K562 (cell line): ENCODE measurements at regions not wholly inside any gene's neighbourhood (a gene's known extent, or its start where the extent isn't known, plus 50 kb on each side); places are given as distances from the start of the nearest gene placed in this dataset.

Source experiments
- ATAC-seq: fragments of 200-7000 bp; cut with Tn5 transposase; 3 replicates; pipeline ENCODE4 v1.9.1; 2020; ENCODE audit warnings: moderate library complexity
- BruUV-seq: library from RNA; stranded (reverse); fragments of 400-500 nt; replicated peaks from 2 replicates; lab custom pipeline; 2021; lab: Mats Ljungman, UMichigan
- CTCF ChIA-PET: fragments of 300-600 bp; formaldehyde crosslinking; extraction: SDS; loops from one replicate; lab custom pipeline; 2021; ENCODE audit warnings: low intra/inter-chr PET ratio; lab: Yijun Ruan, JAX
- POLR2A ChIA-PET: fragments of 300-600, 350-650 bp; sonication (Branson Sonifier 250); formaldehyde crosslinking; extraction: SDS; loops from one replicate; lab custom pipeline; 2021; ENCODE audit warnings: antibody characterized with exemption, inconsistent platforms; lab: Yijun Ruan, JAX
- DNase-seq, 4 experiments: peaks; one replicate each; pipeline versions ENCODE4 v3.0.0 to v3.0.0-alpha.2; 2011 to 2018; ENCODE audit warnings: low spot score in 3 of 4, mixed read lengths in 3 of 4; ENCODE audit errors: extremely low read depth in 1 of 4
- FAIRE-seq: peaks from 2 replicates; lab custom pipeline; 2011; peaks lifted over from hg19 to GRCh38; lab: Jason Lieb, UNC
- H2AFZ ChIP-seq: 2 replicates; pipeline ENCODE4 v1.6.0; 2011; ENCODE audit warnings: low read depth, low read length, control low read depth, inconsistent platforms
- H3K27ac ChIP-seq: fragments of 200-600 bp; 3 replicates; pipeline ENCODE4 v1.8.0; 2011; ENCODE audit warnings: low read depth, mild to moderate bottlenecking, control low read depth, inconsistent platforms, low read length, moderate library complexity, mixed read lengths; ENCODE audit errors: extremely low read depth
- H3K27me3 ChIP-seq, 2 experiments: fragments of 300-600 bp in 1 of 2; 2 replicates in 1 of 2; 3 replicates in 1 of 2; pipeline versions ENCODE4 v1.6.0 to v1.8.0; 2011; ENCODE audit warnings: inconsistent platforms in 2 of 2, low read length in 2 of 2, mild to moderate bottlenecking in 1 of 2, mixed read lengths in 1 of 2, moderate library complexity in 1 of 2; ENCODE audit not compliant: control insufficient read depth in 2 of 2, insufficient read depth in 2 of 2
- H3K36me3 ChIP-seq: fragments of 300-600 bp; 3 replicates; pipeline ENCODE4 v1.8.0; 2011; ENCODE audit warnings: mild to moderate bottlenecking, low read length, inconsistent platforms; ENCODE audit not compliant: control insufficient read depth, insufficient read depth
- H3K4me1 ChIP-seq, 2 experiments: fragments of 200-600 bp in 1 of 2; replicated peaks in 1 of 2; 2 replicates in 1 of 2; 3 replicates in 1 of 2; pipeline versions ENCODE4 v1.5.1 to v1.8.0; 2011; ENCODE audit warnings: inconsistent platforms in 2 of 2, low read length in 2 of 2, mild to moderate bottlenecking in 1 of 2, mixed read lengths in 1 of 2, moderate library complexity in 1 of 2; ENCODE audit not compliant: control insufficient read depth in 2 of 2, insufficient read depth in 2 of 2
- H3K4me2 ChIP-seq: 2 replicates; pipeline ENCODE4 v1.6.1; 2011; ENCODE audit warnings: low read length, control low read depth, inconsistent platforms, mixed read lengths; ENCODE audit not compliant: insufficient read depth
- H3K4me3 ChIP-seq: fragments of 200-600 bp; sonication (generic), shearing (Covaris generic); 2 replicates; pipeline ENCODE4 v1.5.1; 2016; ENCODE audit warnings: control low read depth, inconsistent platforms
- H3K79me2 ChIP-seq: fragments of 200-600 bp; 3 replicates; pipeline ENCODE4 v1.8.0; 2011; ENCODE audit warnings: low read length, inconsistent platforms; ENCODE audit not compliant: control insufficient read depth, insufficient read depth
- H3K9ac ChIP-seq, 2 experiments: 2 replicates each; pipeline versions ENCODE4 v1.6.0 to v1.6.1; 2011; ENCODE audit warnings: low read depth in 2 of 2, low read length in 2 of 2, control low read depth in 1 of 2, inconsistent platforms in 1 of 2, mild to moderate bottlenecking in 1 of 2, mixed read lengths in 1 of 2; ENCODE audit not compliant: insufficient read depth in 1 of 2
- H3K9me1 ChIP-seq: one replicate; pipeline ENCODE4 v1.6.0; 2011; ENCODE audit warnings: inconsistent platforms, mild to moderate bottlenecking, low read length, moderate library complexity; ENCODE audit not compliant: control insufficient read depth, insufficient read depth
- H3K9me3 ChIP-seq: replicated peaks from 2 replicates; pipeline ENCODE4 v1.5.1; 2011; ENCODE audit warnings: low read depth, low read length, inconsistent platforms; ENCODE audit not compliant: control insufficient read depth, insufficient read depth
- H4K20me1 ChIP-seq: replicated peaks from 2 replicates; pipeline ENCODE4 v1.6.1; 2011; ENCODE audit warnings: low read length, inconsistent platforms, mixed read lengths; ENCODE audit not compliant: control insufficient read depth, insufficient read depth
- FOXK1 ChIP-seq: sonication (generic); formaldehyde crosslinking; IDR thresholded peaks from 2 replicates; pipeline ENCODE4 v1.8.0; 2022; ENCODE audit warnings: missing genetic modification reagents, mild to moderate bottlenecking, borderline replicate concordance
- HMG20B ChIP-seq: fragments of 250-450 bp; sonication (Bioruptor Pico); IDR thresholded peaks from 2 replicates; pipeline ENCODE4 v1.5.0; 2021; ENCODE audit warnings: mild to moderate bottlenecking
- IFI16 ChIP-seq: fragments of 250-450 bp; sonication (Bioruptor Pico); IDR thresholded peaks from 2 replicates; pipeline ENCODE4 v2.1.2; 2022; ENCODE audit warnings: mild to moderate bottlenecking, inconsistent platforms
- RAD21 ChIP-seq, 2 experiments: fragments of 250-450 bp in 1 of 2; fragments of 450-650 bp in 1 of 2; sonication (Bioruptor Pico) in 1 of 2; formaldehyde crosslinking in 1 of 2; IDR thresholded peaks in 1 of 2; conservative IDR thresholded peaks in 1 of 2; 2 replicates each; pipeline versions ENCODE4 v1.4.0 to v1.8.0; 2020 to 2022; ENCODE audit warnings: mild to moderate bottlenecking in 2 of 2, moderate library complexity in 1 of 2
- STAT5A ChIP-seq: IDR thresholded peaks from 2 replicates; pipeline ENCODE4 v1.6.1; 2012; ENCODE audit warnings: low read length, inconsistent platforms, borderline replicate concordance
- TCF7 ChIP-seq: sonication (generic); IDR thresholded peaks from 2 replicates; pipeline ENCODE4 v1.6.1; 2016; ENCODE audit warnings: antibody characterized with exemption, borderline replicate concordance
- ZNF175 ChIP-seq: fragments of 200-800 bp; sonication (Bioruptor generic); IDR thresholded peaks from 2 replicates; pipeline ENCODE4 v1.6.1; 2016; ENCODE audit warnings: low read depth, mild to moderate bottlenecking, missing genetic modification characterization, missing compliant biosample characterization
- WGBS: fragments of 100-300 bp; shearing (Covaris generic); methylation state at CpG from one replicate; pipeline ENCODE4 v1.1.6; 2016; ENCODE audit warnings: low coverage, mixed read lengths; ENCODE audit not compliant: insufficient coverage; ENCODE audit errors: missing lambda C conversion rate; 5-methylcytosine and 5-hydroxymethylcytosine counted together
- in situ Hi-C: fragments of 300-500 bp; cut with MboI; formaldehyde crosslinking; loops from 4 replicates; pipeline ENCODE4 v1.15.0; 2018; ENCODE audit warnings: inconsistent platforms, mixed read lengths
- intact Hi-C: fragments of 100-400 bp; cut with micrococcal nuclease; formaldehyde crosslinking; loops from 2 replicates; pipeline ENCODE4 v1.14.2; 2022
- TF ChIP-seq, protein P1 (sequence below): sonication (generic); IDR thresholded peaks from 2 replicates; pipeline ENCODE4 v1.6.1; 2016
- TF ChIP-seq, protein P2 (sequence below), 3 experiments: IDR thresholded peaks in 2 of 3; conservative IDR thresholded peaks in 1 of 3; 2 replicates each; pipeline ENCODE4 v1.5.1; 2011 to 2012; ENCODE audit warnings: low read length in 3 of 3, mild to moderate bottlenecking in 3 of 3, control low read depth in 2 of 3, improper control_type of control experiment in 1 of 3, inconsistent platforms in 1 of 3, low read depth in 1 of 3, mixed read lengths in 1 of 3, moderate library complexity in 1 of 3; ENCODE audit not compliant: insufficient read depth in 2 of 3
- TF ChIP-seq, protein P3 (sequence below): sonication (generic); formaldehyde crosslinking; IDR thresholded peaks from 2 replicates; pipeline ENCODE4 v1.8.0; 2023; ENCODE audit warnings: mild to moderate bottlenecking, missing genetic modification reagents
- TF ChIP-seq, protein P4 (sequence below): fragments of 250-450 bp; sonication (Bioruptor Pico); IDR thresholded peaks from 2 replicates; pipeline ENCODE4 v1.5.0; 2021

DNA sequence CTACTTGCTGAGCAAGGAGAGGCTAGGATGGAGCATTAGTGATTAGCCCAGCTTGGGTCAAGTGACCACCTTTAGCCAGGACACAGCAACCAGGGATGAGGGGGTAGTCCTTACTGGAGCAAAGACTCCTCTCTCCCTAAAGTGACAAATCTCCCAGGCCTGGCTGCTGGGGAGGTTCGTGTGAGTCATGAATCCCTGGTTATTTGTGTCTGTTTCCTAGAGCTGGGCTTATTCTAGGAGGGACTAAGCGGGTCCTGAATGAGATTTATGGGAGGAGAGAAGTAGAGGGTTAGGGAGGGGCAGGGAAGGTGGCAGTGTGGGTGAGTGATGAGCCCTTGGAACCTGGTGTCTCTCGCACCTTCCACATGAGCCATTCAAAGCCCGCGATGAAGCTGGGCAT lies 487.3 kb downstream of the TSHZ3 start:
- Histone ChIP-seq H3K4me3 (no peak overlapping the region), H3K4me2 (no peak overlapping the region), H2AFZ (no peak overlapping the region), H4K20me1 (no peaks in the 10 kb centered on the region)
- TF ChIP-seq RAD21 (CRISPR knock-in tag; conservative IDR thresholded peaks at IDR 0.05 in 1 of 2, IDR thresholded peaks at IDR 0.05 in 1 of 2), result no peak
- TF ChIP-seq, all 486 proteins: peak for 0
- ATAC-seq, result no peak
- Histone ChIP-seq H3K27ac (no peak overlapping the region), H3K4me1 (no peaks in the 10 kb centered on the region), H3K79me2 (no peaks in the 10 kb centered on the region), H3K27me3 (peaks cover 5 to 17% of the 10 kb centered on the region in 2 experiments; a peak in 2 of 5 replicates), H3K9me3 (no peaks in the 10 kb centered on the region), H3K36me3 (no peaks in the 10 kb centered on the region), H3K9me1 (no peaks in the 10 kb centered on the region), H3K9ac (no peak overlapping the region)
- ChIA-PET CTCF (no interaction called here), POLR2A (no interaction called here)
- no peak for DNase-seq
- in situ Hi-C loops (no loop called here), intact Hi-C loops (no loop called here)
- no TSS peak for BruUV-seq
- no peak for FAIRE-seq
- WGBS, result 0% methylated on average over 5 of the region's 5 CpGs

DNA sequence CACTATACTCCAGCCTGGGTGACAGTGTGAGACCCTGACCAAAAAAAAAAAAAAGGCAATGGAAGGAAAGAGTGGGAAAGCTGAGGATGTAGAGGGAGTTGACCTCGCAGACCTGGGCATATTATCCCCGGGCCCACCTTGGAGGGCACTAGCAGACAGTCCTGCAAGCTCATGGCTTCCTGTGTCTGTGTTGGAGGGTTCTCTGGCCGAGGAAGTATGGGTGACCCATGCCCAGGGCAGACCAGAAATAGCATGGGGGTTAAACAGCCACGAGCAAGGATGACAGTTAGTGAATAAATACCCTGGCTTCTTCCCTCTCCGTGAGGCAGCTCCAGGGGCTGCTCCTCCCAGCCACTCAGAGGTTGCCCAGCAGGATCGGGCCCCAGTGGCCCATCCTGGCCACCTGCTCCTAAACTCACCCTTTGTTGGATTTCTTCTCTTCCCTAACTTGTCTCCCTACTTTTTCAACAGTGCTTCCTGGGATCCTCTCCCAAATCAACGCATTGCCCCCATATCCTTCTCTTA lies 485.8 kb downstream of the ZNF536 start:
- DNase-seq (no peak), FAIRE-seq (no peak), ATAC-seq (no peak)
- ChIA-PET CTCF (no interaction called here), POLR2A (no interaction called here)
- Histone ChIP-seq H3K27me3 (peaks cover 3 to 16% of the 10 kb centered on the region in 2 experiments; a peak in 2 of 5 replicates), H4K20me1 (no peaks in the 10 kb centered on the region), H3K4me1 (no peaks in the 10 kb centered on the region), H3K4me3 (no peak overlapping the region), H3K36me3 (no peaks in the 10 kb centered on the region), H3K9me3 (no peaks in the 10 kb centered on the region), H3K9me1 (no peaks in the 10 kb centered on the region), H3K9ac (no peak overlapping the region), H3K27ac (no peak overlapping the region), H3K4me2 (no peak overlapping the region), H3K79me2 (no peaks in the 10 kb centered on the region), H2AFZ (no peak overlapping the region)
- WGBS, result 1% methylated on average over 7 of the region's 7 CpGs
- no TSS peak for BruUV-seq
- in situ Hi-C loops (no loop called here), intact Hi-C loops (no loop called here)
- TF ChIP-seq, protein P1, sequence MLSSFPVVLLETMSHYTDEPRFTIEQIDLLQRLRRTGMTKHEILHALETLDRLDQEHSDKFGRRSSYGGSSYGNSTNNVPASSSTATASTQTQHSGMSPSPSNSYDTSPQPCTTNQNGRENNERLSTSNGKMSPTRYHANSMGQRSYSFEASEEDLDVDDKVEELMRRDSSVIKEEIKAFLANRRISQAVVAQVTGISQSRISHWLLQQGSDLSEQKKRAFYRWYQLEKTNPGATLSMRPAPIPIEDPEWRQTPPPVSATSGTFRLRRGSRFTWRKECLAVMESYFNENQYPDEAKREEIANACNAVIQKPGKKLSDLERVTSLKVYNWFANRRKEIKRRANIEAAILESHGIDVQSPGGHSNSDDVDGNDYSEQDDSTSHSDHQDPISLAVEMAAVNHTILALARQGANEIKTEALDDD, result no peak
- TF ChIP-seq, protein P2, sequence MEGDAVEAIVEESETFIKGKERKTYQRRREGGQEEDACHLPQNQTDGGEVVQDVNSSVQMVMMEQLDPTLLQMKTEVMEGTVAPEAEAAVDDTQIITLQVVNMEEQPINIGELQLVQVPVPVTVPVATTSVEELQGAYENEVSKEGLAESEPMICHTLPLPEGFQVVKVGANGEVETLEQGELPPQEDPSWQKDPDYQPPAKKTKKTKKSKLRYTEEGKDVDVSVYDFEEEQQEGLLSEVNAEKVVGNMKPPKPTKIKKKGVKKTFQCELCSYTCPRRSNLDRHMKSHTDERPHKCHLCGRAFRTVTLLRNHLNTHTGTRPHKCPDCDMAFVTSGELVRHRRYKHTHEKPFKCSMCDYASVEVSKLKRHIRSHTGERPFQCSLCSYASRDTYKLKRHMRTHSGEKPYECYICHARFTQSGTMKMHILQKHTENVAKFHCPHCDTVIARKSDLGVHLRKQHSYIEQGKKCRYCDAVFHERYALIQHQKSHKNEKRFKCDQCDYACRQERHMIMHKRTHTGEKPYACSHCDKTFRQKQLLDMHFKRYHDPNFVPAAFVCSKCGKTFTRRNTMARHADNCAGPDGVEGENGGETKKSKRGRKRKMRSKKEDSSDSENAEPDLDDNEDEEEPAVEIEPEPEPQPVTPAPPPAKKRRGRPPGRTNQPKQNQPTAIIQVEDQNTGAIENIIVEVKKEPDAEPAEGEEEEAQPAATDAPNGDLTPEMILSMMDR (IDR thresholded peaks at IDR 0.05 in 2 of 3, conservative IDR thresholded peaks at IDR 0.05 in 1 of 3; ENCODE audit: insufficient read depth in 2 of 3, low read depth in 1 of 3, low read length in 3 of 3), result no peak
- TF ChIP-seq IFI16 (no peak), FOXK1 (CRISPR knock-in tag) (no peak), STAT5A (no peak), TCF7 (no peak), ZNF175 (no peak), HMG20B (no peak)
- TF ChIP-seq, protein P3, sequence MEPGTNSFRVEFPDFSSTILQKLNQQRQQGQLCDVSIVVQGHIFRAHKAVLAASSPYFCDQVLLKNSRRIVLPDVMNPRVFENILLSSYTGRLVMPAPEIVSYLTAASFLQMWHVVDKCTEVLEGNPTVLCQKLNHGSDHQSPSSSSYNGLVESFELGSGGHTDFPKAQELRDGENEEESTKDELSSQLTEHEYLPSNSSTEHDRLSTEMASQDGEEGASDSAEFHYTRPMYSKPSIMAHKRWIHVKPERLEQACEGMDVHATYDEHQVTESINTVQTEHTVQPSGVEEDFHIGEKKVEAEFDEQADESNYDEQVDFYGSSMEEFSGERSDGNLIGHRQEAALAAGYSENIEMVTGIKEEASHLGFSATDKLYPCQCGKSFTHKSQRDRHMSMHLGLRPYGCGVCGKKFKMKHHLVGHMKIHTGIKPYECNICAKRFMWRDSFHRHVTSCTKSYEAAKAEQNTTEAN (CRISPR knock-in tag), result no peak
- TF ChIP-seq, protein P4, sequence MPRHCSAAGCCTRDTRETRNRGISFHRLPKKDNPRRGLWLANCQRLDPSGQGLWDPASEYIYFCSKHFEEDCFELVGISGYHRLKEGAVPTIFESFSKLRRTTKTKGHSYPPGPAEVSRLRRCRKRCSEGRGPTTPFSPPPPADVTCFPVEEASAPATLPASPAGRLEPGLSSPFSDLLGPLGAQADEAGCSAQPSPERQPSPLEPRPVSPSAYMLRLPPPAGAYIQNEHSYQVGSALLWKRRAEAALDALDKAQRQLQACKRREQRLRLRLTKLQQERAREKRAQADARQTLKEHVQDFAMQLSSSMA, result no peak
